Keratinocyte (primary cell): ENCODE measurements at regions not wholly inside any gene's neighbourhood (a gene's known extent, or its start where the extent isn't known, plus 50 kb on each side); places are given as distances from the start of the nearest gene placed in this dataset.

Experiments
- DNase-seq: peaks from one replicate; pipeline ENCODE4 v3.0.0-alpha.2; 2011; ENCODE audit warnings: low read depth, missing footprints, low spot score
- FAIRE-seq: peaks from 2 replicates; lab custom pipeline; 2011; peaks lifted over from hg19 to GRCh38; lab: Jason Lieb, UNC
- H2AFZ ChIP-seq: 2 replicates; pipeline ENCODE4 v1.6.0; 2012; ENCODE audit warnings: low read length, control low read depth, inconsistent platforms; ENCODE audit not compliant: control insufficient read depth
- H3K27ac ChIP-seq: 2 replicates; pipeline ENCODE4 v1.5.1; 2011; ENCODE audit warnings: low read length; ENCODE audit not compliant: control insufficient read depth, insufficient read depth
- H3K27me3 ChIP-seq: 3 replicates; pipeline ENCODE4 v1.6.0; 2011; ENCODE audit warnings: low read length; ENCODE audit not compliant: control insufficient read depth, insufficient read depth; ENCODE audit errors: extremely low read depth
- H3K36me3 ChIP-seq, 2 experiments: 2 replicates in 1 of 2; 3 replicates in 1 of 2; pipeline ENCODE4 v1.5.1; 2011; ENCODE audit warnings: low read length in 2 of 2, mild to moderate bottlenecking in 1 of 2; ENCODE audit not compliant: control insufficient read depth in 2 of 2, insufficient read depth in 2 of 2; ENCODE audit errors: extremely low read depth in 1 of 2
- H3K4me1 ChIP-seq: 3 replicates; pipeline ENCODE4 v1.5.1; 2011; ENCODE audit warnings: low read length; ENCODE audit not compliant: control insufficient read depth, insufficient read depth; ENCODE audit errors: extremely low read depth
- H3K4me2 ChIP-seq: 3 replicates; pipeline ENCODE4 v1.6.0; 2011; ENCODE audit warnings: low read depth, low read length; ENCODE audit not compliant: control insufficient read depth, insufficient read depth; ENCODE audit errors: extremely low read depth
- H3K4me3 ChIP-seq, 3 experiments: fragments of 200-600 bp in 1 of 3; sonication (generic) in 1 of 3; 2 replicates in 2 of 3; 3 replicates in 1 of 3; pipeline ENCODE4 v1.5.1; 2011 to 2016; ENCODE audit warnings: low read length in 3 of 3, mild to moderate bottlenecking in 3 of 3, control low read depth in 2 of 3, inconsistent platforms in 1 of 3, low read depth in 1 of 3, mixed read lengths in 1 of 3, mixed run types in 1 of 3, moderate library complexity in 1 of 3; ENCODE audit not compliant: control insufficient read depth in 2 of 3, insufficient read depth in 2 of 3; ENCODE audit errors: extremely low read depth in 1 of 3
- H3K79me2 ChIP-seq: 2 replicates; pipeline ENCODE4 v1.6.0; 2012; ENCODE audit warnings: low read length; ENCODE audit not compliant: control insufficient read depth, insufficient read depth
- H3K9ac ChIP-seq: 3 replicates; pipeline ENCODE4 v1.6.0; 2011; ENCODE audit warnings: low read length; ENCODE audit not compliant: control insufficient read depth, insufficient read depth; ENCODE audit errors: extremely low read depth
- H3K9me1 ChIP-seq: 3 replicates; pipeline ENCODE4 v1.6.0; 2011; ENCODE audit warnings: low read length; ENCODE audit not compliant: control insufficient read depth, insufficient read depth; ENCODE audit errors: extremely low read depth
- H3K9me3 ChIP-seq: 2 replicates; pipeline ENCODE4 v1.5.1; 2012; ENCODE audit warnings: low read depth, low read length; ENCODE audit not compliant: control insufficient read depth
- H4K20me1 ChIP-seq: 3 replicates; pipeline ENCODE4 v1.6.0; 2011; ENCODE audit warnings: low read length; ENCODE audit not compliant: control insufficient read depth, insufficient read depth; ENCODE audit errors: extremely low read depth
- CTCF ChIP-seq, 3 experiments: IDR thresholded peaks in 1 of 3; conservative IDR thresholded peaks in 1 of 3; optimal IDR thresholded peaks in 1 of 3; 2 replicates in 2 of 3; 3 replicates in 1 of 3; pipeline versions ENCODE3 to v1.5.1; 2011; ENCODE audit warnings: low read length in 3 of 3, mild to moderate bottlenecking in 3 of 3, moderate library complexity in 2 of 3, control low read depth in 1 of 3, inconsistent platforms in 1 of 3; ENCODE audit not compliant: insufficient read depth in 2 of 3; ENCODE audit errors: extremely low read depth in 1 of 3
- EZH2 ChIP-seq: IDR thresholded peaks from one replicate; pipeline ENCODE4 v1.6.1; 2012; ENCODE audit warnings: inconsistent platforms, mild to moderate bottlenecking, low read length, moderate library complexity
- dilution Hi-C: fragments of 300-500 bp; cut with MboI; formaldehyde crosslinking; loops from one replicate; pipeline ENCODE4 v1.7.0; 2020; ENCODE audit warnings: low sequenced_read_pairs; ENCODE audit not compliant: extremely low pct_ligation_motif_present

- Histone ChIP-seq H3K27me3 (no peaks in the 10 kb centered on the region), H3K36me3 (no peaks in the 10 kb centered on the region), H3K27ac (no peak overlapping the region), H3K4me1 (no peaks in the 10 kb centered on the region), H3K9me1 (no peaks in the 10 kb centered on the region), H2AFZ (no peak overlapping the region), H3K9me3 (no peaks in the 10 kb centered on the region), H3K4me2 (no peak overlapping the region), H4K20me1 (no peaks in the 10 kb centered on the region), H3K4me3 (no peak overlapping the region), H3K79me2 (no peaks in the 10 kb centered on the region), H3K9ac (no peak overlapping the region)
- TF ChIP-seq EZH2, result no peak
- no peak for TF ChIP-seq CTCF (optimal IDR thresholded peaks at IDR 0.05 in 1 of 3, IDR thresholded peaks at IDR 0.05 in 1 of 3, conservative IDR thresholded peaks at IDR 0.05 in 1 of 3; ENCODE audit: extremely low read depth in 1 of 3, insufficient read depth in 2 of 3, low read length in 3 of 3)
- DNase-seq (no peak), FAIRE-seq (no peak)
- dilution Hi-C loops, result no loop called here
These were observed 206.2 kb downstream of the NDUFS4 start for GRCh38 chr5:53766673-53767072.

GRCh38 chr5:53777864-53778618 lies 217.6 kb downstream of the NDUFS4 start:
- no peak for FAIRE-seq
- Histone ChIP-seq H3K79me2 (no peaks in the 10 kb centered on the region), H3K27ac (no peak overlapping the region), H3K4me3 (no peak overlapping the region), H3K9me1 (no peaks in the 10 kb centered on the region), H4K20me1 (no peaks in the 10 kb centered on the region), H3K9ac (no peak overlapping the region), H3K27me3 (no peaks in the 10 kb centered on the region), H3K9me3 (no peaks in the 10 kb centered on the region), H3K4me2 (no peak overlapping the region), H2AFZ (no peak overlapping the region), H3K4me1 (peaks cover 25% of the 10 kb centered on the region), H3K36me3 (no peaks in the 10 kb centered on the region)
- TF ChIP-seq CTCF (optimal IDR thresholded peaks at IDR 0.05 in 1 of 3, IDR thresholded peaks at IDR 0.05 in 1 of 3, conservative IDR thresholded peaks at IDR 0.05 in 1 of 3; ENCODE audit: extremely low read depth in 1 of 3, insufficient read depth in 2 of 3, low read length in 3 of 3), result no peak
- no peak for TF ChIP-seq EZH2
- no peak for DNase-seq
- dilution Hi-C loops, result no loop called here
